NCI-H128 (cell line): ENCODE measurements at regions not wholly inside any gene's neighbourhood (a gene's known extent, or its start where the extent isn't known, plus 50 kb on each side); places are given as distances from the start of the nearest gene placed in this dataset.

Experiments
- DNase-seq: peaks from one replicate; lab custom pipeline; 2025; ENCODE audit not compliant: unreplicated experiment; lab: John Stamatoyannopoulos, UW

DNA sequence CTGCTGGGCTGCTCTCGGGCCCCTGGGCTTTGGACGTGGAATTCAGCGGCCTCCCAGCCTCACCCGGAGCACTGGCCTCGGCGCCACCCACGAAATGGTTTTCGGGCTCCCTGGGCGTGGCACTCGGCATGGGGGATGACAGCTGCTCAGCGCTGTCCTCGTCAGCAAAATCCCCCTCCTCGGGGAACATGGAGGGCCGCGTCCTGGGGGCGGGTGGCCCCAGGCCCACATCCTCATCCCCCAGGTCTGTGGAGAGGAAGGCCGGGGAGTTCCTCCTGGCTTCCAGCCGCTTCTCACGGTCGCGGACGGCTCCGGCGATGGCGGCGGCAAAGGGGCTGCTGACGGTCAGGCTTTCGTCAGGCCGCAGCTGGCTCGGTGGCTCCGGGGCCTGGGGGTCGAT lies 88.4 kb downstream of the CTTN start:
- DNase-seq = no peak

DNA sequence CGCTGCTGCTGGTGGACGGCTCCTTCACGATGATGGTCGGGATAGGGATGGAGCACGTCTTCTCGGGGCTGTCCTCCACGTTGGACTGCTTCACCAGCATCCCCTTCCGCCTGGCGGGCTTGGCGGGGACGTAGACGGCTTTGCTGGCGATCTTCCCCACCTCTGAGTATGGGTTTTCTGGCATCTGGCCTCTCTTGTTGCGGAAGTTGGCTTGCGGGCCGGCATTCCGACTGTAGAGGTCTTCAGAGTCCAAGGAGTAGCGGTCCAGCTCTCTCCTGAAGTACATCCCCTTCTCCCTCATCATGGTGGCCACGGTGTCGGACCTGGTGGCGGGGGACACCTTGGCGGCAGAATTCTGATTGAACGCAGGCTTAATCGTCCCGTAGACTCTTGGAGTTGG lies 88.8 kb downstream of the CTTN start:
- DNase-seq = no peak

DNA sequence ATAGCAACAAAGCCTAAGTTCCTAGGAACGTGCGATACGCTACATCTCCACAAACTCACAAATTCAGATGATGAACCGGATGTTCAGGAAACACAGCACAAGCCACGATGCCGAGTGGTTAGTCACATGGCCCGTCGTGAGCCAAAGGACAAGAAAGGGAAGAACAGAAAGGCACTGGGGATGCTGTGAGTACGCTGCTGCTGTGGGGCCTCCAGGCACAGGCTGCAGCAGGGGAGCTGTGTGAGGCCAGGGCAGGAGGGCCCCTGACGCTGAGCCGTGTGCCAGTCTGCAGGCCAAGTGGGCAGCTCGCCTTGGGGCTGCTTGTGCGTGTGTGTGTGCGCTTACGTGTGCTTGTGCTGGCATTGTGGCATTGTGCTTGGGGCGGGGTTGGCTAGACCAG lies 89.4 kb downstream of the CTTN start:
- no peak for DNase-seq

DNA sequence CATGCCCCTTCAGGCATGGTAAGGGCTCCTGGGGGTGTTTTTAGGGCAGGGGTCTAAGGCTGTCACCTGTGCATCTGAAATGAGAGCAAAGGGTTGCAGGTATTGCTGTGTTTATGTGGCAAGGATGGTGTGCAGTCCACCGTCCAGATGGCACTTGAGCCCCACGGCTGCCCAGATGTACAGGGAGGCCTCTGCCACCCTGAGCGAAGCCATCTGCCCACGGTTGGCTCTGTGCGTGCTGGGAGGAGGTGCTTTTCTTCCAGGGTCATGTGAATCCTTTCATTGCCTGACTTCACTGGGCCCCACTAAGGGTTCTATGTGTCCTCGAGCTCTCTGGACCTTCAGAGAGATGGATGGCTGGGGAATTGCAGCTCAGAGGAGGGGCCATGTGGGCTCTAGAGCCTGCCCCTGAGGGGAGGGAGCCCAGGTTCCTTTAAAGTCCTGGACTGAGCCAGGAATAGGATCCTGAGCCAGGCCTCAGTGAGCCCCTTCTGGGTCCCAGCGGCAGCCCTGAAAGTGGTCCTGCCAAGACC lies 89.9 kb downstream of the CTTN start:
- no peak for DNase-seq

DNA sequence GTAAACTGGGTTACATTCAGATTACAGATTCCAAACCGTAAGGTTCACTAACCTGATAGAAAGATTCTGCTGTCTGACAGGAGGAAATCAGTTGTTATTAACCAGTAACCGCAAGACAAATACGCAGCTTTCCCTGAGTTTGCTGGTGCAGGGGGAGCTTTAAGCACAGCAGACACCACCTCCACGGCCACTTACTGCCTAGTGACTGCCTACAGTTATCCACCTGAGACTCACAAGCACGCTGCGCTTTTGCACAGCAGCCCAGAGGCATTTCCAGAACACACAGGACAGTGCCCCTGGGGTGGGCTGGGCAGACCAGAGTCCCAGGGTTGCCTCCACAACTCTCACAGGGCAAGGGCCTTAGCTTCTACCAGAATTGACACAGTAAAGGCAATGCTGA lies 90.9 kb downstream of the CTTN start:
- DNase-seq = no peak

DNA sequence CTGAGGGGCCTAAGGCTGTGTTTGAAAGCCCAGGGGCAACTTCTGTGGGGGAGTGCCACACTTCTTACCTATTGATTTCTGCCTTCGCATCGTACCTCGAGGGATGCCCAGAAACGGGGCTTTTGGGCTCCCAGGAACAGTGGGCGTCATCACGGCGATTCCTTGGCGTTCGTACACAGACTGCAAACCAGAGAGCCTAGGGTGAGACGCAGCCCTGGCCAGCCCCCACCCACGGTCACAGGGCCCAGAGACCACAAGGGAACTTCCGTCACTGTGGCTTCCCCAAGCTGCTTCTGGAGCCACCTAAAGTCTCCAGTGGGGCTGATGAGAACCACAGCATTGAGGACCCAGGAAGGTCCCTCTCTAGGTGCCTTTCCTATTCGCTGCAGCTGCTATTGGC lies 91.9 kb downstream of the CTTN start:
- no peak for DNase-seq

DNA sequence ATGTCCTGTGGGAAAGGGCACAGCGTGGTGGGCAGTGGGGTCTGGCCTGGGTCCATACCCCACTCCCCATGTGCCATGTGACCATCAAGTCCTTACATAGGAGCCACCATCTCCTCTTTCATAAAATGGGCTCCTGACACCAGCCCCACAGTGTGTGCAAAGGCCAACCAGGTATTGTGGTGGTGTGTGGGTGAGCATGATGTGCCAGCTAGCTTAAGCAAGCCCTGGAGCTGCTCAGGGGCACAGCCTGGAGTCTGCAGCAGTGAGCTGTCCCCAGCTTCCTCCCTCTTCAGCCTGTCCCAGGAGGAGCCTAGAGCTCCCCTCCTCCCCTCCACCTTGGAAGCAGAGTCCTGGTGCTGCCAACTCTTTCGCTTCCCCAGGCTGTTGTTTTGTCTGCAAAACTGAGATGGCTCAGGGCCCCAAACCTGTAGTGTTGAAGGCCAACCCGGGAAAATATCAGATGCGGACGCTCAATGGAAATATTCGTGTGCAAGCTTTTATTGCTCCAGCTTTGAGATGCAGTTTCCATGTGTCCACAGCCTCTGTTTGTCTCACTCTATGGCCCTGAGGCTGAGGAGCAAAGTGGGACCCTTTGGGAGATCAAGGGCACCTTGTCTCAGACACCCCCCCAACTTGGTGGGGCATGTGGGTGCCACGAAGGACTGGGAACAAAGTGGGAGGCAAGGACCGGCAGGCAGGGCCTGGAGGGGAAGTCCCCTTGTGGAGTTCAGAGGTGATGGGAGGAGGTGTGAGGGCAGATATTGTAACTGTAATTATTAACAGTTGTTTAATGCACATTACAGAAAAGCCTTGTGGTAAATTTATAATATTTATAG lies 92.6 kb downstream of the CTTN start:
- DNase-seq = no peak

DNA sequence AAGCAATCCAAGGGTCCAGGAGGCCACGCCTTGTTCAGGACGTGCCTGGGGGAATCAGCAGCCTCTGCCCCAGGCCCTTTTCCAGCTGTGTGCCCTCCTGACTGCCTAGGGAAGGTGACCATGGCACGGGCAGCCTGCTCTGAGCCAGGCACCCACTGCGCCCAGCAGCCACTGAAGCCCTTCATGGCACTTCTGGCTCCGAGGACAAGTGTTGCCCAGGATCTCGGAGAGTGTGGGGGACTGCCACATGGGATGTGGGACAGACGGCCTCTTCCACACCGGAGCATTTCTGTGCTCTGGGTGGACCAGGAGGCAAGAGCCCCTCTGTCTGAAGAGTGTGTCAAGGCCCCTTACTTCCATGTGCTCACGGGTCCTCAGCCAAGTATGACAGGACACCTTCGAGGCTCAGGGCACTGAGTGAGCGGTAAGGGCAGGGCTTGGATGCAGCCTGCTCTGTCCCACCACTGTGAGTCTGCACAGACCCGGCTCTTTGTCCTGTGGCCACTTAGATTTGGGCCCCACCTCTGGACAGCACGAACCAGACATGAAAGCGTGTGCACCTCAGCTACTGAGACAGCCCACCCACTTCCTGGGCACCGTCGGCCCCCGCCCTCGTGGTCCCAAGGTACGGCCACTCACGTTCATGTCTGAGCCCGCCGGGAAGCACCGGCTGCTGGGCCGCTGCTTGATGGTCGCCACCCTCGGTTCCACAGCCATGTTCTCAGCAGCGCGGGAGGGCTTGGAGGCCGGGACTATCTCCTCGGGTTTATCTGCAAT lies 93.6 kb downstream of the CTTN start:
- DNase-seq = no peak

DNA sequence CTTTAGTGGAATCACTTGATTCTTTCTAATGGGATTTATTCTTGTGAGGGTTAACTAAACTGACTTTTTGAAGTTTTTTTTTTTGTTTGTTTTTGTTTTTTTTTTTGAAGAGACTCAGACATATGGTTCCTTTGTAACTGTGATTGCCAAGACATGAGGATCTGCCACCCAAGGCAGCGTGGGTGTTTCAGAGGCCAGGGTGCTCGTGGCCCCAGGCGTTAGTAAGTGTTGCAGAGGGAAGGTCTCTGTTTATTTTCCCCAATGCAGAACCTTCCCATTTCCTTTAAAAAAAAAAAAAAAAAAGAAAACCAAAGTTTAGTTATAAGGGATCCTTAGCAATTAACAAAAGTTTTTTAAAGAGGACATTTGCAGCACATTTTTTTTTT lies 94.8 kb downstream of the CTTN start:
- DNase-seq = no peak

DNA sequence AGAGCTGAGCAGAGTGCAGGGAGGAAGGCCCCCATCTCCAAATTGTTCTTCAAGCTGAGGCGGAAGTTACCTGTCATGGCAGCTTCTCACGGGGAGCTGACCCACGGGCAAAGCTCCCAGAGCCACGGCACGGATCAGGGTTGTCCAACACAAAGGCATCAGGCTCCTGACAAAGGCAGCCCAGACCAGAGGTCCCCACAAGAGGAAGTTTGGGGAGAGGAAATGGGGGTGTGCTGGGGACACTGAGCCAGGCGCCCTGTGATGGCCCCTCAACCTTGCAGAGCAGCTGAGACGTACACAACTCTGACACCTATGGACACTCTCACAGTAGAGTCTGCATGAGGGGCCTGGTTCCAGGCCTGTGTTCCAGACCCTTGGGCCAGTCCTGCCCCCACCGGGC lies 95.6 kb downstream of the CTTN start:
- no peak for DNase-seq

DNA sequence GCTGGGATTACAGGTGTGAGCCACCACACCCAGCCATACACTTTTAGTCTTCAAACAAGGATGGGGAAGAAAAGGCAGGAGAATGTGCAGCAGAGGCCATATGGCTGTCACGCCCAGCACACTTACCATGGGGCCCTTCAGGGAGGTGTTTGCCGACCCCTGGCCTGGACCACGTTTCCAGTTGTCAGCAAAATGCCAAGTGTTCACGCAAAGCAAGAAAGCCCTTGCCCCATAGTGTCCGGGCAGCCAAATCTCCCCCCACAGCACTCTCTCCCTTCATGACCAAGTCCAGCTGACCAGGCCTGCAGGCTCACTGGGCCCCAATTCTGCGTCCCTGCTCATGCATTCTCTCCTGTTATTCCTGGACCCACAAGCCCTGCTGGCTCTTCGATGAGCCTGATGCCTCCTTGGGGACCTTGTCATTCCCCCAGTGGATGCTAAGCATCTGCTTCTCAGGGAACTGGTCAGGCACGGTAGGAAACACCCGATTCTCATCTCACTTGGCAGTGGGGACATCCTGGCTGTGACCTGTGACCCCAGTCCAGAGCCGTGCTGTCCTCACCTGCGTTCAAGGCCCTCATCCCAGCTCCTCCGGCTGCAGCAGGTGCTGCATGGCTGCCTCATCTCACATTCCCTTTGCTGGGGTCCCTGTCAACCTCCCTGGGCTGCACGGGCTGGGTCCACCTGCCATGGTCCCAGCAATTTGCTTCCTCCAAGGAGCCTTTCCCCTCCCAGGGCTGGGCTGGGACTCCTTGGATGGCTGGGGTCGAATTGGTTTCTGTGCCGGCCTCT lies 96.4 kb downstream of the CTTN start:
- no peak for DNase-seq

DNA sequence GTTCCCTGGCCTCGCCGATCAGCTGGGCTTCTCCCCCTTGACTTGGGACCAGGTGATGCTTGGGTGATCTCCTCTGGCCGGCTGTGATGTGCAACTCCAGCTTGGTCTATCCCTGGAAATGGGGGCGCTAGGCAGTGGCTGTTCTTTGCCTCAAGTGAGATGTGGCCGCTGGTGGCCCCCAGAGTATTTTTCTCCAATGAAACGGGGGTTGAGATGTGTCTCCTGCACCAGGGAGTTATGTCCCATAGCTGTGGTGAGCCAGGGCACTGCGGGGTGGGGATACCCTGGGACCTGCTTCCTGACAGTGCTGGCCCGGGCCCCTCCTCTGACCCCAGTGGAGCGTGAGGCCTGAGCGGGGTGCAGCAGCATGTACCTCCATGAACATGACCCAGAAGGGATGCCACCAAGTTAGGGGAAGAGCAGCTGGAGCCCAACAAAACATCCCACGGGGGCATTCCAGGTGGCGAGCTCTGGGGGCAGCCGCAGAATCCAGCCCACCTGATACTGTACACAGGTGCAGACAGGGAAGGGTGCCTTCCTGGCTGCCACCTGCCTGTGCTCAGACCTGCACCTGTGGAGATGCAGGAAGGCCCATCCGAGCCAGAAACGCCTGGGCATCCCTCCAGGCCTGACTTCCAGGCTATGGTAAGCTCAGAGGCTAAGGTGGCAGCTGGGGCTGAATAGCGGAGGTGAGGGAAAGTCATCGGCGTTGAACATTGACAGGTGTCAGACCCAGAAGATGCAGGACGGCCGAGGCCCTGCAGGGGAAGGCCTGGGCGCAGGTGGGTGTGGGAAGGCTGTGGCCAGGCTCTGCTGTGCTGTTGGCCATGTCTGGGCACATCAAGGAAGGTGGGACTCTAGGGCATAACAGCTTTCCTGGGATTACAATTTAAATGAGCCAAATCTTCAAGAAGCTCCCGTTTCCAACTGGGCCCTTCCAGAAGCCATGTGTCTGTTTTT lies 97.3 kb downstream of the CTTN start:
- no peak for DNase-seq

DNA sequence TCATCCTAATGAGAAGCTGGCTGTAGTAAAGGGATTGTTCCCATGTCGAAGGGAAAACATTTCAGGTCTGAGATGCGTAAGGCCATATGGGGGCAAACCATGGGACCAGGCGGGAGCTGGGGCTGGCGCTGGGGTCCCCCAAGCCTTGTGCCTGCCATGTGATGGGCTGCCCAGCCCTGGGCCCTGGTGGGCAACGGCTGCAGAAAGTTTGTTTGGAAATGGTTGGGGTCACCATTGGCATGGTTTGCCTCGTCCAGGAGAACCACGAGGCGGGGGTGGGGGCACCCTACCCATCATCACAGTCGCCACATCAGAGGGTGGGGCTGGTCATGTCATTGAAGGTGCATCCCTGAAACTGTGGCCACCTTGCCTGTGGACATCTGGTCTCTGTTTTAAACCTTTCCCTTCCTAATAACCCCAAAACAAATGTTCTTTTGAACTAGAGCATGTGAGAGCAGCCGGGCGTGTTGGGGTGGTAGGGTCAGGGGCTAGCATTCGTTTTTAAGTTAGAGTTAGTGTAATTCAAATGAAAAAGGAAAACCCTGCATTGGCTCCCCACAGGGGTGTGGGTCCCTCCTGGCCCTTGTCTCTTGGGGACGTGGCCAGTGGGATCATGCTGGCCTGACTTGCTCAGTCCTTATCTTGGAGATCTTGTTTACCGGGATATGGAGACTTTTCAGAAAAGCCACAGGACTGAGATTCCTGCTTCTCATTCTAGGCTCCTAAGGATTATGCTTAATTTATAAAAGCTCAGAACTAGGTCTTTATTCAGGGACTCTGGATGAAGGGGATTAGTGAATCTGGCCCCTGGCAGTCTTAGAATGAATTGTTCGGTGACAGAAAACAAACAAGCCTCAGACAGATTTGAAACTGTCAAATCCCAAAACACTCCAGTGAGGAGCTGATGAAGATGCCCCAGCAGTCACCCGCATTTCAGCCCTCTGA lies 98.5 kb downstream of the CTTN start:
- no peak for DNase-seq

DNA sequence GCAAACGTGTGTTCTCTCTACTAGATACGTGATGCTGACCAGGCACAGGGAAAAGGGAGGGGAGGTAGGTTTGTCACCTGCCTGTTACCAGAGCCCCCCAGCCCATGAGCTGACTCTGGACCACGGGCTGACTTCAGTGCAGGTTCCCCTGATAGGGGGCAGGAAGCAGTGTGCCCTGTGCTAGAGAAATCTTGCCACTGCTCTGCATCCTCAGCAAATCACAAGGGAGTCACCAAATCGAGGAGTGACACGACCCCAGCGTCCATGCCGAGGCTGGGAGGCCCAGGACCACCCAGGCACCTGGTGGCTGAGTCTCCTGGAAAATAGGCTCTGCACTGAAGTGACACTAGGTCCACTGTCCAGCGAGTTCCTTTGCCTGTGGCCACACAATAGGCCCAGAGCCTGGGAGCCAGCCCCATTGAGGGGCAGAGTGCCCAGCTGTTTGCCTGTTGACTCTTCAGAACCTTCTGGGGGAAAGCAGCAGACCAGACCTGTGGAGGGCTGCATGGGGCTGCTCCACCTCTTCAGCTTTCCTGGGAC lies 99.3 kb downstream of the CTTN start:
- no peak for DNase-seq

DNA sequence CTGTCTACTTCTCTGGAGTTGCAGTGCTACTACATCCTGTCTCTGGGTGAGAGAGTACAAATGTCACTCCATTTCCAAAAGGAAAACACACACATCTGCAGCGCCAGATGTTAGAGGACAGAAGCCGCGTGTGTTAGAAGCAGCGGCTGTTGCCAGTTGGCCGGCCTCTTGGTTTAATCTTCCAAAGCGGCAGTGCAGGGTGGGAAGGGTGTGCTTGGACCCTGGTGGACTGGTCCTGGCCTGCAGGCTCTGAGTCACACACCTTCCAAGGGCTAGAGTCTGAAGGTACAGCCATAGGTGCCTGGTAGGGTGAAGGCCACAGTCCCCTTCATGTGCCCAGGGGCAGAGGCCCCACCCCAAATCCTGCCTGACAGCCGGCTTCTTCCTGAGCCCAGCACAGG lies 99.8 kb downstream of the CTTN start:
- no peak for DNase-seq

DNA sequence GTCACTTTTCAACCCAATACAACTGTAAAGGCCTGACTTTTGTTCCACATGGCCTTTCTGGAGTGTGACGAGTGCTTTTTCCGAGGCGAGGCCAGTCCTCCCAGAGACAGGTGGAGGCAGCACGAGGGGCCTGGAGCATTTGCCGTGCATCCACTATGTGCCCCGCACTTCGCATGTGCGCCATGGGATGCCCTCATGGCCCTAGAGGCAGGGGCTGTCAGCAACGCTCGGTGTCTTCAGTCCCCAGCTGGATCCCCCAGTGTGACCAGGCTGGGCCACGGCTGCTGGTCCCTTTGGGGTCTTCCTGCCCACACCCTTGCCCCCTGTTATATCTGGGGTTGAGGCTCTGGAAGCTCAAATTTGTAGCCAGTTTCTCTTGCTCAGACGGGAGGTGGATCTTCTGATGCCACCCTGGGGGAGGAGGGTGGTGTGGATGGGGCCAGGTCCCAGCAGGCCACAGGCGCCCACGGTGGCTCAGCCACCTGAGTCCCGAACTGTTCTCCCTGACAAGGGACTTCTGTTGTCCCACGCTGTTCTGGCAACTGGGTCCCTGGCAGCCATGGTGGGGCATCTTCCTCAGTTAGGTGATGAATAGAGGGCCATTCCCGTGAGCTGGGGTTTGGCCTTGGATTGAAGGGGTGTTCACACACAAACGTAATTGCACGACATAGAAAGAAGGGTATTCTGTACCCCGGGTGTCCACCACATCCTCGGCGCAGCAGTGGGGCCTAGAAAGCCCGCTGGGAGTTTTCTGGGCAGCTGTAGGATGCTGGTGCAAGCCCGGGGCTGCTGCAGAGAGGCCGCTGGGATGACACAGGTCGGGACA lies 100.9 kb downstream of the CTTN start:
- DNase-seq = no peak

DNA sequence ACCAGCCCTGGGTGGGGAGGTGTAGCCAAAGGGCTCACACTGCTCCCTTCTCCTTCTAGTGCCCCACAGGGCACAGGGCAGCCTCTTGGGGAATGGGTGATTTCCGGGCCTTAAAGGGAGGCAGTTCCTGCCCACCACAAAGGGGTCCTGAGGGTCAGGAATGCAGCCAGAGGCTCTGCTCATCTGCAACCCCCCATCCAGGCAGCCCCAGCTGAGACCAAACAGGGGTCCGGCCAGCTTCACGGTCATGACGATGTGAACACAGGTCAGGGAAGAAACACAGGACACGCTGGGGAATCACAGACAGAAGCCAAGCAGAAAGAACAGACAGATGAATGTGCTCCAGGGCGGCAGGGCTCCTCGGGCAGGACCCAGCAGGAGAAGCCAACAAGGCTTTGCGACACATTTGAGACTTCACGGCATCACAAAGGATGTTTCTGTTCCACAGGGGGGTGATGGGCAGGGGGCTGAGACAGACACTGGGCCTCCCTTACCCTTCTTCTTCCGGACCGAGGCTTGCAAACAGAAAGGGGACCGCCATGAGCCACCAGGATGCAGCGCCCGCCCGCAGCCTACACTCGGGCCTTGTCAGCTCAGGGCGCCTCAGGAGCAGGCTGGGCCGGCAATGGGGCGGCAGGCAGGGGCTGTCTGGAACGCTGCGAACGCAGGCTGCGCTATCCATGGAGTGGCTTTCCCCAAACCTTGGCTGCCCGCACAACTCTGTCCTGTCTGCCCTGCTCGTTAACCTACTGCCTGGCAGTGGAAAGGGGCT lies 101.9 kb downstream of the CTTN start:
- DNase-seq = no peak
